NCI-H82 treated with DMSO at 0.1 percent for 48 hours (cell line): ENCODE measurements at regions not wholly inside any gene's neighbourhood (a gene's known extent, or its start where the extent isn't known, plus 50 kb on each side); places are given as distances from the start of the nearest gene placed in this dataset.
A peak's percentile ranks its signal among the peaks of the same experiment; 100 is the strongest.

Experiments
- DNase-seq: peaks from one replicate; lab custom pipeline; 2025; ENCODE audit not compliant: unreplicated experiment; lab: John Stamatoyannopoulos, UW

DNA sequence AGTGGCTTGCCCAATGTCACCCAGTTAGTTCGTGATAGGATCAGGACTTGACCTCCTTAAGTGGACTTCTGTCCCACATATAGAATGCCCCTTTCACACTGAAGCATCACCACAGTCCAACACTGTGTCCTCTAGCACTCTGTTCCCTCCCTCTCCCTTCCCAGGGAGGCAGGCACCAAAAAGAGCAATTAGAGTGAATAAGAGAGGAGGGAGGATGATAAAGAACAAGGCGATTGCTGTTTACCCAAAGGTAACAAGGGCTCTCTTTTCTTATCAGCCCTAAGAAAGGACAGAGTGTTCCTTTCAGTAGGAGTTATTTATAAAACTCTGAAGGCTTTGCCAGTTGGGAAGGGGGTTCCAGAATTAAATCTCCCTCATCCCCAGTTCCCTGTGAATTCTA, 192.7 kb upstream of the ATP2B1 start:
- no peak for DNase-seq

DNA sequence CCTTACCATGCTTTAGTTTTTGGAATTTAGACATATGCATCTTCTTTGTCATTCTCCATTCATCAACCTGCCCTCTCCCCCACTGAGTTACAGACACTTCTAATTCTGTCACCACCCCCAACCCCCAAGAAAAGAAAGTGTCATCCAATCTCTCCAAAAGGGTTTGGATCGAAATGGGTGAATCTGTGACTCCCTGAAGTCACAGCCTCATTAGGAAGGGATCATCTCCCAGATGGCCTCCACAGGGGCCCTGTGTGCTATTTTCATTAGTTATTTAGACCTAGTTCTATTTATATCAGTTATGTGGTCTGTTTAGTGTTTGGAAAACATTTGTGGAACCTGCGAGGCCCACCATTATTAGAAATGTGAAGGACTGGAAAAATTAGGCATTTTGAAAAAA, 191.0 kb upstream of the ATP2B1 start:
- no peak for DNase-seq

DNA sequence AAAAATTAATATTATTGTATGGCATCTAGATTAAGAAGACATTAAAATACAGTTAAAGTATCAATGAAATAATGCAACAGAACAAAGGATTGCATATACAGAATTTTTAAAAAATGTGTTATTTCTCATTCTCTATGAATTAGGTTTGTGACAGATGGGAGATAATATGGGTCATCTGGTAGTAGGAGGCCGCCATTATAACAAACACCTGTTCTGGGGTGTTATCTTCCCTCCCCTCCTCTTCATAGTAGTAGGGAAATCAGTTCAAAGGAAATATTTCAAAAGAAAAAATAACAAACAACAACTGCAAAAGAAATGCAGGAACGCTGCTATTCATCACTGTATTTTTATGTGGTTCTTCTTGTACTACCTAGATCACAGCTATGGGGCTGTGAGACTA, 187.0 kb upstream of the ATP2B1 start:
- no peak for DNase-seq

DNA sequence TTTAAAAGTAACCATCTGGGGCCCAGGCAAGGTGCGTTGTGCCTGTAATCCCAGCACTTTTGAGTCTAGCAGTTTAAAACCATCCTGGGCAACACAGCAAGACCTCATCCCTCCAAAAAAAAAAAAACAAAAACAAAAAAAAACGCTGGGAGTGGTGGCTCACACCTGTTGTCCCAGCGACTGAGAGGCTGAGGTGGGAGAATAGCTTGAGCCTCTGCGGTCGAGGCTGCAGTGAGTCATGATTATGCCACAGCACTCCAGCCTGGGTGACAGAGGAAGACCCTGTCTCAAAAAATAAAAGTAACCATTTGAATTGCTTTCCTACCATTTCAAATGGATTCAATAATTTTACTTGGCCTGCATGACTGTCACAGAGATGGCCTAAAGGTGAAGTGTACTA, 186.5 kb upstream of the ATP2B1 start:
- no peak for DNase-seq

DNA sequence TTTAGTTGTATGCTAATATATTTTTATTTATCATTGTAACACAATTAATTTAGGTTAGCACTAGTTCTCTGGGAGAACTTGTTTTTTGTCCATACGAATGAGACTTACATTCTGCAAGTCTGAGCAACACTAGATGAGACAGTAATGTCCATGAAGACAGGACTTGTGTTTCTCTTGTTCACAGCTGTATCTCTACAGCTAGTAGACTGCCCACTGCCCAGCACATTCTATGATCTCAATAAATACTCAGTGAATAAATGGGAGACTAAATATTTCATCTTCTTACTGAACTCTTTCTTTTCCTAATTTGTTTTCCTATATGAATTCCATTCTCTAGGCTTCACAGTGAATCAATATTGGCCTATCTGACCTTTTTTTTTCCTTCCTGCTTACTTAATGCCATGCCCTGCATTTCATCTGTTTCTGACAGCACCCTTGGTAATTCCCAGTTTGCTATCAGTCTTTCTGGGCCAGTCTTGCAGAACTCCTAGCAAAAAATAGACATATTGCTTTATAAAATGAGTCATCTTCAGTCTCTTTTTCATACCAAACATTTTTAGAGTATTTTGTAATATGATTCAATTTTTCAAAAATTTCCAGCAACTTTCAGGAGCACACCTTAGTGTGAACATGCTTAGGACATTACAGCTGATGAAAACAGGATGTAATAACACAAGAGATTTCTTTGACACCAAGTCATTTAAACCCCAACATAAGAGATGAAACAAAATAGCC, 185.5 kb upstream of the ATP2B1 start:
- DNase-seq: no peak

DNA sequence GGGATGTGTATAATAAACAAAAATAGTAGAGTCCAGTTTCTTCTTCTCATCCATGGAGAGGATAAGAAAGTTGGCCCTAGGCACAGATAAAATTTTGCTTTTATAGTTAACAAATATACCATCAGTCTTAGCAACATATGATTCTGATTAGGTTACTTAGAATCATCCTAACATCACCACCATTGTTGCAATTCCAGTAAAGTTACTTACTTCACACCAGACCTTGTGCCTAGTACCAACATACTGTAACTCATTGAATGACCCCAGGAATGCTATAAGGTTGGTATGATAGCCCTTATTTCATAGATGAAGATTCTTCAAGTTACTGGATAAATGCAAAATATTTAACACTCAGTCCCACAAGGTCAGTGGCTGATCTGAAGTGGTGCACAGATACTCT, 183.8 kb upstream of the ATP2B1 start:
- no peak for DNase-seq

DNA sequence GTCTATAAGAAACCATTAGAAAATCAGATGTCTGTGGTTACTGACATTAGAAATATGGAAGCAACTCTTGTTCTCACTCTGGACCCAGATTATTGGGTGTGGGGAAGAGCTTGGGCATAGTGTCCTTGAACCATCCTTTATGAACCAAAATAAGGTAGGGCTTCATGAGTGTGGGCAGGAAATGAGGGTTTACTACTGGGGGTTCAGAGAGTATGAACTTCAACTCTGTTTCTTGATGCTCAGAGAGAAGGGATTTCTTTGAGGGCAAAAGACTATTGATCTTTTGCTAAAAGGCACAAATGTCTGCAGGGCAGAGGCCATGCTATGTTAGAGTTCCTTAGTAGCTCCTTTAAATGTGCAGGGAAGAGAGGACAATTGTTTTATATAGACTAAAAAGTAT, 183.3 kb upstream of the ATP2B1 start:
- no peak for DNase-seq

DNA sequence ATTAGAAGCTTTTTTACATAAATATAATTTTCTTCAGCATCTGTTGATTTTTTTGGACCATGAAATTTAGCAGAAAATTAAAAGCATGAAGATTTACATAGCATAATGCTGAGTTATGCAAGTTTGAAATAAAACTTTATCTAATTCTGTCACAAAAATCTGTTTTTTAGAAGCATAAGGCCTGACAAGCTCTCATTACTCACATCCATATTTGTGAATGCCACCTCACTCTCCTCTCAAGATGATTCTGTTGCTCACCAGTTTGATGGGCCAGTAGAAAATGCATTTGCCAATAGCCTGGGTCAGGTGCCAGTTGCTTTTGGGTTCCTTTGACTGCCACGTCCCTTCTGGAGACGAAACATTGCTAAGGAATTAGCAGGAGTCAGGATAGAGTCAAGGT, 181.5 kb upstream of the ATP2B1 start:
- DNase-seq: no peak

DNA sequence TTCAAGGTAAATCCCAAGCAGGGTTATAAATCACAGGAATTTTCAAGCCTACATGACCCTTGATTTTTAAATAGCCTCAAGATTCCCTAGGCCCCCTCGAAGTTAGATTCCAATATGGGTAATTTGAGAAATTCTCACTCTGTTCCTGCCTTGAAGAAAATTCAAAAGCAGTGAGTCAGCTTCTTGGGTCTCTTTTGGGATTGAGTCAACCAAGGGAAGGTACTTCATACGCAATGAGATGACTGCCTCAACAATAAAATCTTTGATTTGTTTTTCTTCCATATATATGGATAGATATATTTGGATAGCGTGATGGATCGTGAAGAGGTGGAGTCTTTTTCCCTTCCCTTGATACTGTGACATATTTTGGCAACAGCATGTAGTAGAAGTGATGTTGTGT, 180.4 kb upstream of the ATP2B1 start:
- DNase-seq: no peak

DNA sequence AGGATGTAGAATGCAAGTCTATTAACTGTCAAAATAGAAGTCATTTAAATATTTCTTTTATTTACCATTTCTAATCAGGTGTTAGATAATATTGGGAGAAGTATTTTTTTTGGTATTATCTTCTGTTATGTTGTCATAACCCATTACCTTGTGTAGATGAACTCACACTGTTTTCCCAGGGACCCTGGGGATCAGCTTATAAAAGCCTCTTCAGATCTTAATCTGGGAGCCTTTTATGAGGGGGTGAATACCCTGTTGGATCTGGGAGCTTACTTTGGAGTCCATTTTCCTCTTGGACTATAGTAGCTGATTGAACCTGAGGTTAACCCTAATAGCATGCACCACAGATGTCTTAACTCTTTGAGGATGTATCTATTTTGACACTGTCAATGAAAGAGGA, 176.3 kb upstream of the ATP2B1 start:
- DNase-seq: peak; percentile 39

DNA sequence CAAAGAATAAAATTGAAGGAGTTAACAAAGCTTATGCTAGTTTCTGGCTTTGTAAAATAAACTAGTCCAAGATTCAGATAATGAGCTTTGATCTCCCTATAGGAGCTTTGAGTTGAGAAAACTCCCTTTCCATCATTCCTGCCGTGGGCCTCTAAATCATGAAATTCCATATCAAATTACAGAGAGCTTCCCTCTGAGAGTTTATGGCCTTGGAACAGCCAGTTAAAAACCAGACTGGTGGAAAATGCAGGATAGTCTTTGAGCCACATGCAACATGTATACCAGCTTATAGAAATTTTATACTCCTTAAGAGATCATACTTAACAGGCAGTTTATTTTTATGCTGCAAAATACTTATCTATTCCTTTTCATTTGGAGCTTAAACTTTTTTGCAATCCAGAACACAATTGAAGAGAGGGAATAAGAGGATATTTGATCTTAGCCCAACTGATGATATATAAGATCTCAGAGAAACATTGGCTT, 175.8 kb upstream of the ATP2B1 start:
- DNase-seq: no peak

DNA sequence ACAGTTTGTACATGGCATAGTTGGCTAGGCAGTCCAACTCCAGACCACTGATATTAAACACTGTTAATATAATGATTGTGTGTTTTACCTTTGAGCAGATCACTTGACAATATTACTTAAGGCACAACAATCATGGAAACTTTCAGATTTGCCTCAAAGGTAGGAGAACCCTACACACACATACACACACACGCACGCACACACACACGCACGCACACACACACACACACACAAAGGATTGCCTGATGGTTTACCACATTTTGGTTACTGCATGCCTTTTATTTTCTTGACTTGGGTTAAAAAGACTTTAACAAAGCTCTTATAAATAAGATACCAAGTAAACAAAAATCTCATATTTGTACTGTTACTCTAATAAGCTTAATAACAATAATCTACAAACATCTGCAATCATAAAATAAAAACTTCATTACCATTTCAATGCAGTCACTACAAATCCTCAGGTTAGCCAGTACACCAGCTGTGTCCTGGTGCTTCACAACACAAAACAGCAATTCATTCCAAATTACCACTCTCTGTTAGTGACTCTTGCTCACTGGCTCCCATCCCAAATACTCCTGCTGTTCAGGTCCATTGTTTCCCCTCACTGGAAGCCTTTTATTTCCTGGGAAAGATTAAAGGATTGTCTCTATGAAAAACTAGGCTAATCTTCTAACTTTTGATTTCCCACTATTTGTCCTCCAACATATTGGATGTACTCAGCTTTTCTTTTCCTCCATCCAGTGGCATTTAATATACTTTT, 175.2 kb upstream of the ATP2B1 start:
- peak; percentile 35 for DNase-seq

DNA sequence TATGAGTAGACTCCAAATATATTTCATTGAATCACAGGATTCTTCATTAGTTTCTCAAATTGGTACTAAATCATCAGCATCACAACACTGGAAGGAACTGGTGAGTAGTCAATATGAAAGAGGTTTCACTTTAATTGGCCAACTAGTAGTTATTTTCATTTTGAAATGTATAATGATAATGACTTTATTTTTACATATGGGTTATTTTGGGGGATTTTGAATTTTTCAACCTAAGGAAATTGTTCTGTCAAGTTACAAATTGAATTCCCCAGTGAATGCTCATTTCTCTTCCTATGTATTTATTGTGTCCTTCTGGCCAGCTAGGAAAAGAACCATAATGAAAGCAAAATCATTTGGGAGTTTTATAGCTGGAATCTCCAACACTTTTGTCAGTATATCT, 174.2 kb upstream of the ATP2B1 start:
- no peak for DNase-seq

DNA sequence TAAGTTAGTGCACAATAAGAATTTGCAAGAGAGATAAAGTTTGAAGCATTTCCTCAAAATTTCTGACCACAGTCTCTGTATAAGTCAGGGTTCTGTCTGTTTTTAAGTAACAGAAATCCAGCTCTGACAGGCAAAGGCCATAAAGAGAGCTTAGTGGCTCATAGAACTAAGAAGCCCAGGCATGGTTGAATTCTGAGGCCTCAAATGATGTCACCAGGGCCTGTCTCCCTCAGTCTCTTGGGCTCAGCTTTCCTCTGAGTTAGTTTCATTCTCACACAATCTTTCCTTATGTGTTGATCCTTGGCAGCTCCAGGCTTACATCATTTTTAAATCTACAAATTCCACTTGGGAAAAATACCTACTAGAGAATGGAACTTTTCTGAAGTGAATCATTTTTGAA, 173.4 kb upstream of the ATP2B1 start:
- DNase-seq: no peak

DNA sequence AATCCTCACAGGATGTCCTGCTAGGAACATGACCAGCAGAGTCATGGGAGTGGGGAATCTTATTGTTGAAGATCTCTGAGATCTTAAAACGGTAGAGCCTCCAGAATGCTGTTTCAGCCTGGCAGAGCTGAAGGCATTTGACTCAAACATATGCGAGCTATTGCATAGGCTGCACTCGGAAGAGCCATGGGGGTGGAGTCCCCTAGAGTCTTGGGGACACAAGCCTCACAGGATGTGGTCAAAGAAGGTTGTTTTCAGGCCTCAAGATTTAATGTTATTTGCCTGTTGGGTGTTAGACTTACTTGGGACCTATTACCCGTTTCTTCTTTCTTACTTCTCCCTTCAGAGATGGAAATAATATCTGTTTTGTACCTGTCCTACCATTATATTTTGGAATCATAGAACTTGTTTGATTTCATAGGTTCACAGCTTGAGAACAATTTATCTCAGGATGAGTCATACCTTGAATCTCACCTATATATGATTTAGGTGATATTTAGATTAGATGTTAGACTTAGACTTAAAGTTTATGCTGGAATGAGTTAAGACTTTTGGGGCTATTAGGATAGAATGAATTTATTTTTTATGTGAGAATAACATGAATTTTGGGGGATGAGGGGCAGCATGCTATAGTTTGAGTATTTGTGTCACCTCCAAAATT, 172.2 kb upstream of the ATP2B1 start:
- DNase-seq: no peak

DNA sequence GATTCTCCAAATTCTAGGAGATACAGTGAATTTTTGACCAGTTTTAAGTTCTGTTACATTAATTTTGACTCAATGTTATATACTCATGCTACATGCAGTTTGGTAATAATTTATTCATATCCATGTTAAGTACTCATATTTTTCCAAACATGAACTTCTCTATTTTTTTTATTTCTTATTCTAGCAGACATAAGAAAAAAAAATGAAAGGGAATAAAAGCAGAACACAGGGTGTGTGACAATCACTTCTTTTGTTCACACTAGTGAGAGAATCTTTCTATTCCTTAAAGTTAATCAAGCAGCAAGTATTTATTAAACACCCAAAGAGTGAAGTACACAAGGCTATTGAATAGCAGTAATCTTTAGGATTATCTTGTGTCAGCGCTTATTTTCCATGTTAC, 171.1 kb upstream of the ATP2B1 start:
- no peak for DNase-seq

DNA sequence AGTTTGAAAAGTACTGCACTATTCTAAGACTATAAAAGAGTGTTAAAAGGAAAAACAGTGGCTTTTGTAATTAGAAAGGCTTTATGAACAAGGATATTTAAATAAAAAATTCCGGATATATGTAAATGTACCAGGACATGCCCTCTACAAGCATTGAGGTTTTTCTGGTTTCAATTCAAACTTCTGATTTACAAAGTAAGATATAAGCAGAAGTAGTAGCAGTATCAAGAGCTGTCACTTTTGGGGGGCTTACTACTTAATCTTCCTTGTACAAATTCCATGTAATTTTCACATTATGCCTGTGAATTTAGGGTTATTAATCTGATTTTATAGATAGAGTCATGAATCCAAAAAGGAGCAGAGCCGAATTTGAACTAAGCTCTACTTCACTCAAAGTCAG, 170.3 kb upstream of the ATP2B1 start:
- no peak for DNase-seq

DNA sequence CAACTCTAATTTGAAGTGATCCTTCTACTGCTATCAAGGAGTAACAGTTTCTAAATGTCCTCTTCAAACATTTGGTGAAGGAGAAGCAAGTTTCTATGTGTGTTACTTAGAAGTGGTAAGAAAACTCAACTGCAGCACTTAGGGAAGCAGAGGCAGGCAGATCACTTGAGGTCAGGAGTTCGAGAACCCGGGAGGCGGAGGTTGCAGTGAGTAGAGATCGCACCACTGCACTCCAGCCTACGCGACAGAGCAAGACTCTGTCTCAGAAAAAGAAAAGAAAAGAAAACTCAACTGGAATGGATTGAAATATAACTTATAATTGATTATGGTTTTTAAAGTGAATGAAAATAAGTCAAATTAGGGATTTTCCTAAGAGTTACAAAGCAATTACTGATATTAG, 169.7 kb upstream of the ATP2B1 start:
- no peak for DNase-seq

DNA sequence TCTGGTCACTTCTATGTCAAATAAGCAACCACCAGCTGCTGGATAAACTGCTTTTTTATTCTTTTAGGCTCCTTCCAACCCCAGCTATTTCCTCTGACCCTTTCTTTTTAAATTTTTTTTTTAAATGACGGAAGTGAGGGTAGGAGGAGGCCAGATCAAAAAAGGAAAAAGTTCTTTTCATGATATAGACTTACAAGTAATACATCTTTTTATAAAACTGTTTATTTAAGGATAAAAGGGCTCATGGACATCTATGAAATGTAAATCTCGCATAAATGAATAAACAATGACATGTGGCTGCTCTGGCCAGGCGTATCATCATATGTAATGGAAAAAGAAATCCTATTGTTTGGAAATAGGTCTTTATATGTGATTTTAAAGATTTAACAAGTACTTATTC, 169.0 kb upstream of the ATP2B1 start:
- no peak for DNase-seq

DNA sequence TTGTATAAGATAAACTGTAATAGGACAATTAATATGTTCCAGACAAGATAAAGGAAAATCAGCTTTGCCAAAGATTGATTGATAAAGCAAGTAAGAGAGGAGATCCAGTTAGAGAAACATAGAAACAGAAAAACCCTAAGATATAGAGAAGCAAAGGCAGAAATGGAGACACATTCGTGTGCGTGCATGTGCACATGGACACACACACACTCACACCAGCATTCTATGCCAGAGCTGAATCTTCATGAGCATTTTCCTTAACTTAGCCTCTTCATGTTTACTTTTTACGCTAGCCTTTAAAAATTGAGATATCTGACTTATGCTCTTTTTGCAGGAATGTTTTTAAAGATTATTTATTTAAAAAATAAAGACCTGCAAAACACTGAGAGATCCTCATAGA, 168.5 kb upstream of the ATP2B1 start:
- DNase-seq: no peak

DNA sequence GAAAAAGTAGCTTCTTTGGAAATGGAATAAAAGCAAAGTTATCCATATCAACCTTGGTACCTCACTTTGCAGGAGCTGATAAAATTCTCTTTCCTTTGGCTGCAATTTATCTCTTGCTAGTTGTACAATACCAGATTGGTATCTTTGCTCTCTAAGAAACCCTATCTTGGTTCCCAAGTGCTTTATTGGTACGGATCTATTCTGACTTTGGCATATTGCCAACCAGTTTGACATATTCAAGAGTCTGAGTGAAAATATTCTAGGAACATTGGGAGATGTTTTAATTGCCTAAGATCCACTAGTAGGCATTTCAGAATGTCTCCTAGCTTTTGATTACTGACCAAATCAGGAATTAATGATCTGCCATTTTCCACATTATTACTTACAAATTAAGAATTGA, 167.2 kb upstream of the ATP2B1 start:
- DNase-seq: no peak

DNA sequence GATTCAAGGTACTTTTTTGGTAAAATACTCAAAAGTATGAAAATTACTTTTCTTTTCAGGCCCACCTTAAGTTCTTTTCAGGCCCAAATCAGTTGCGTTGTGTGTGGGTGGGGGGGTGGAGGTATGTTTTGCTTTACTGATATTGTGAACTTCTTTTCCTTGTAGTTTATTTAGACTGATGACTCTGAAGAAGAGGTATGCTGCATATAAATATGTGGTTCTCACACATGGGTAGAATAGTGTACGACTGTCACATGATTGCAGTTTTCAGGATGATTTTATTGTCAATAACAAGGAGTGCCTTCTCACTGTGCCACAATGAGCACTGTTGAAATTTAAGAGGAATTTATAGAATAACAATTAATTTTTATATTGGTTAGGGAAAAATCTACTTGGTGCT, 166.6 kb upstream of the ATP2B1 start:
- DNase-seq: no peak
